ENCODE measurements at regions not wholly inside any gene's neighbourhood (a gene's known extent, or its start where the extent isn't known, plus 50 kb on each side); places are given as distances from the start of the nearest gene placed in this dataset.

DNA sequence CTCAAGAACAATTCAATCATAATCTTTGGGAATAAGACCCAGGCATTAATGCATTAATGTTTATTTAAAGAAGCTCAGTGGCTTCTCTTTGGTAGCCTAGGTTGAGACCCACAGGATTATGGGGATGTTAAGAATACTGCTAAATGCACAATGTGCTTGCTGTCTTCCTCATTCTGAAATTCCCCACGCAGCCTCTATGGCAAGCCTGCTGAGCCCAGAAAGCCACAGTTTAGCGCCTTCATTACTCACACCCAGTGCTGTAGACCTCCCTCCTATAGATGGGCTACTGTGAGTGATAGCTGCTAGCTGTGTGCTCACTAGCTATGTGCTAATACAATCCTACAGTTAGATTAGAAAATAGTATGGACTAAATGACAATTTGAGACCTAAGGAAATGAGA, 90.6 kb downstream of the TNFSF13B start:
- TF ChIP-seq, protein P1, sequence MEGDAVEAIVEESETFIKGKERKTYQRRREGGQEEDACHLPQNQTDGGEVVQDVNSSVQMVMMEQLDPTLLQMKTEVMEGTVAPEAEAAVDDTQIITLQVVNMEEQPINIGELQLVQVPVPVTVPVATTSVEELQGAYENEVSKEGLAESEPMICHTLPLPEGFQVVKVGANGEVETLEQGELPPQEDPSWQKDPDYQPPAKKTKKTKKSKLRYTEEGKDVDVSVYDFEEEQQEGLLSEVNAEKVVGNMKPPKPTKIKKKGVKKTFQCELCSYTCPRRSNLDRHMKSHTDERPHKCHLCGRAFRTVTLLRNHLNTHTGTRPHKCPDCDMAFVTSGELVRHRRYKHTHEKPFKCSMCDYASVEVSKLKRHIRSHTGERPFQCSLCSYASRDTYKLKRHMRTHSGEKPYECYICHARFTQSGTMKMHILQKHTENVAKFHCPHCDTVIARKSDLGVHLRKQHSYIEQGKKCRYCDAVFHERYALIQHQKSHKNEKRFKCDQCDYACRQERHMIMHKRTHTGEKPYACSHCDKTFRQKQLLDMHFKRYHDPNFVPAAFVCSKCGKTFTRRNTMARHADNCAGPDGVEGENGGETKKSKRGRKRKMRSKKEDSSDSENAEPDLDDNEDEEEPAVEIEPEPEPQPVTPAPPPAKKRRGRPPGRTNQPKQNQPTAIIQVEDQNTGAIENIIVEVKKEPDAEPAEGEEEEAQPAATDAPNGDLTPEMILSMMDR (IDR thresholded peaks at IDR 0.05): no peak
- no peak for TF ChIP-seq POLR2A (IDR thresholded peaks at IDR 0.05)
- TF ChIP-seq EP300 (IDR thresholded peaks at IDR 0.05): no peak
